ENCODE measurements at regions not wholly inside any gene's neighbourhood (a gene's known extent, or its start where the extent isn't known, plus 50 kb on each side); places are given as distances from the start of the nearest gene placed in this dataset.

- no peak for DNase-seq (ENCODE audit: low read depth)
Observed at GRCh38 chr2:207289295-207290018, 123.7 kb upstream of the KLF7 start.

- no peak for DNase-seq (ENCODE audit: low read depth)
Observed at GRCh38 chr2:207290833-207291624, 125.3 kb upstream of the KLF7 start.

GRCh38 chr2:207291625-207292252 lies 126.0 kb upstream of the KLF7 start:
- DNase-seq (ENCODE audit: low read depth), result no peak

GRCh38 chr2:207296265-207296948 lies 130.7 kb upstream of the KLF7 start:
- DNase-seq (ENCODE audit: low read depth), result no peak

GRCh38 chr2:207300817-207301216 lies 135.1 kb upstream of the KLF7 start:
- DNase-seq (ENCODE audit: low read depth), result no peak

- no peak for DNase-seq (ENCODE audit: low read depth)
Observed at GRCh38 chr2:207304761-207305160, 139.0 kb upstream of the KLF7 start.

GRCh38 chr2:207308519-207309224 lies 142.9 kb upstream of the KLF7 start:
- no peak for DNase-seq (ENCODE audit: low read depth)

GRCh38 chr2:207311316-207312005 lies 145.7 kb upstream of the KLF7 start:
- peak; percentile 98 for DNase-seq (ENCODE audit: low read depth)

- peak; percentile 29 for DNase-seq (ENCODE audit: low read depth)
Observed at GRCh38 chr2:207312006-207312356, 146.2 kb upstream of the KLF7 start.

- DNase-seq (ENCODE audit: low read depth), result no peak
Observed at GRCh38 chr2:207313947-207314346, 148.2 kb upstream of the KLF7 start.

- DNase-seq (ENCODE audit: low read depth), result peak; percentile 56
Observed at GRCh38 chr2:207315131-207315530, 149.4 kb upstream of the KLF7 start.

GRCh38 chr2:207316484-207316883 lies 150.7 kb upstream of the KLF7 start:
- DNase-seq (ENCODE audit: low read depth), result no peak

- DNase-seq (ENCODE audit: low read depth), result no peak
Observed at GRCh38 chr2:207316906-207317305, 151.2 kb upstream of the KLF7 start.

- DNase-seq (ENCODE audit: low read depth), result peak; percentile 50
Observed at GRCh38 chr2:207317378-207317984, 151.7 kb upstream of the KLF7 start.

GRCh38 chr2:207318181-207318628 lies 152.5 kb upstream of the KLF7 start:
- DNase-seq (ENCODE audit: low read depth), result no peak

- DNase-seq (ENCODE audit: low read depth), result no peak
Observed at GRCh38 chr2:207319316-207319715, 153.6 kb upstream of the KLF7 start.

GRCh38 chr2:207320381-207321159 lies 154.8 kb upstream of the KLF7 start:
- DNase-seq (ENCODE audit: low read depth), result no peak

GRCh38 chr2:207321514-207321913 lies 155.8 kb upstream of the KLF7 start:
- no peak for DNase-seq (ENCODE audit: low read depth)

- DNase-seq (ENCODE audit: low read depth), result no peak
Observed at GRCh38 chr2:207324001-207324400, 158.3 kb upstream of the KLF7 start.

GRCh38 chr2:207327513-207327912 lies 161.8 kb upstream of the KLF7 start:
- DNase-seq (ENCODE audit: low read depth), result no peak

All from LHCN-M2 (cell line).